Stimulated activated CD8-positive, alpha-beta memory T cell treated with anti-CD3 and anti-CD28 coated beads, Interleukin-4, amount 100 ng/mL, for 48 hours (primary cell): ENCODE measurements at regions not wholly inside any gene's neighbourhood (a gene's known extent, or its start where the extent isn't known, plus 50 kb on each side); places are given as distances from the start of the nearest gene placed in this dataset.

ENCODE experiments used
- DNase-seq: peaks from one replicate; pipeline ENCODE4 v3.0.0-alpha.2; 2020

DNA sequence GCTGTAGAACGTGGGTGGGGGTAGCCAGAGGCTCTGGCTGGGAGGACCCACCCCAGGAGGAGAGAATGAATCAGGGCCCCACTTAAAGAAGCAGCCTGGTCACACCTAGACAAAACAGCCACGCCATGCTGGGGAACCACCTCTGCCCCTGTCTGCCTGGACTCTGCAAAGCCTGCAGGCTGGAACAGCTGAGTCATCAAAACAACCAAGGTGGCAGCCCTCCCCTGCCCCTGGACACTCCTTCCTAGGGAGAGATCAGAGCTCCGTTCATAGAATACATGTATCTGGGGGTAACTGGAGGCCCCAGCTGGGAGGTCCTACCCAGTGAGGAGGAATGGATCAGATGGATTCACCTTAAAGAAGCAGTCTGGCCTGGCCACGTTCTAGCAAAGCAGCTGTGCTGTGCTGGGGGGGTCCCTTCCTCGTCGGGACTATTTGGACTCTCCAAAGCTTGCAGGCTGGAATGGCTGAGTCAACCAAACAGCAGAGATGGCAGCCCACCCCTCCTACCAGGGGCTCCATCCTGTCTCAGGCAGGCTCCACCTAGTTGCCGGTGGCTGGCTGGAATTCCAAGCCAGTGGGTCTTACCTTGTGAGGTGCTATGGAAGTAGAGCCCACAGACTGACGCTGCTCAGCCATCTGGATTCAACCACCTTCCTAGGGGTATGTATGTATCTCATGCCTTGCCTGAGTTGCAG lies 50.5 kb upstream of the NT5C1B start:
- DNase-seq = no peak
